ENCODE measurements at regions not wholly inside any gene's neighbourhood (a gene's known extent, or its start where the extent isn't known, plus 50 kb on each side); places are given as distances from the start of the nearest gene placed in this dataset.

GRCh38 chr10:130519791-130520190, 383.6 kb downstream of the GLRX3 start:
- no peak for DNase-seq

- no peak for DNase-seq
Observed at GRCh38 chr10:130531312-130531711, 395.1 kb downstream of the GLRX3 start.

GRCh38 chr10:130541090-130541489, 404.9 kb downstream of the GLRX3 start:
- DNase-seq = no peak

GRCh38 chr10:130542761-130543160, 406.6 kb downstream of the GLRX3 start:
- no peak for DNase-seq

GRCh38 chr10:130543794-130544193, 407.6 kb downstream of the GLRX3 start:
- DNase-seq = no peak

- DNase-seq = no peak
Observed at GRCh38 chr10:130545122-130545521, 408.9 kb downstream of the GLRX3 start.

- DNase-seq = no peak
Observed at GRCh38 chr10:130545697-130546096, 409.5 kb downstream of the GLRX3 start.

GRCh38 chr10:130546841-130547240, 410.6 kb downstream of the GLRX3 start:
- no peak for DNase-seq

GRCh38 chr10:130547368-130547767, 411.2 kb downstream of the GLRX3 start:
- DNase-seq = no peak

GRCh38 chr10:130550952-130551674, 414.9 kb downstream of the GLRX3 start:
- DNase-seq = no peak

GRCh38 chr10:130551676-130552075, 415.5 kb downstream of the GLRX3 start:
- no peak for DNase-seq

GRCh38 chr10:130553826-130554225, 417.6 kb downstream of the GLRX3 start:
- DNase-seq = no peak

GRCh38 chr10:130554701-130555410, 418.7 kb downstream of the GLRX3 start:
- DNase-seq = no peak

- no peak for DNase-seq
Observed at GRCh38 chr10:130555411-130555750, 419.2 kb downstream of the GLRX3 start.

- DNase-seq = no peak
Observed at GRCh38 chr10:130557181-130557845, 421.1 kb downstream of the GLRX3 start.

GRCh38 chr10:130558746-130559546, 422.8 kb downstream of the GLRX3 start:
- DNase-seq = no peak

GRCh38 chr10:130559547-130559880, 423.3 kb downstream of the GLRX3 start:
- DNase-seq = no peak

- no peak for DNase-seq
Observed at GRCh38 chr10:130560116-130560515, 423.9 kb downstream of the GLRX3 start.

- DNase-seq = no peak
Observed at GRCh38 chr10:130560573-130560972, 424.4 kb downstream of the GLRX3 start.

- DNase-seq = no peak
Observed at GRCh38 chr10:130561681-130562080, 425.5 kb downstream of the GLRX3 start.

- DNase-seq = no peak
Observed at GRCh38 chr10:130567011-130567410, 430.8 kb downstream of the GLRX3 start.

- no peak for DNase-seq
Observed at GRCh38 chr10:130567436-130567835, 431.2 kb downstream of the GLRX3 start.

- DNase-seq = no peak
Observed at GRCh38 chr10:130568246-130568645, 432.1 kb downstream of the GLRX3 start.

Measured in activated CD4-positive, alpha-beta T cell treated with anti-CD3 and anti-CD28 coated beads, Interleukin-2, amount 50 U/mL, for 1 hour (primary cell).